GM18520 (cell line): ENCODE measurements at regions not wholly inside any gene's neighbourhood (a gene's known extent, or its start where the extent isn't known, plus 50 kb on each side); places are given as distances from the start of the nearest gene placed in this dataset.

Experiments used
- ATAC-seq: cut with Tn5 transposase; IDR thresholded peaks from one replicate; pipeline ENCODE4 v1.9.1; 2021; ENCODE audit not compliant: unreplicated experiment

GRCh38 chr3:117281371-117281770 lies 571.8 kb downstream of the TUSC7 start:
- ATAC-seq: no peak

- ATAC-seq: no peak
Observed at GRCh38 chr3:117282566-117282965, 573.0 kb downstream of the TUSC7 start.

- ATAC-seq: no peak
Observed at GRCh38 chr3:117285737-117286136, 576.2 kb downstream of the TUSC7 start.

- ATAC-seq: no peak
Observed at GRCh38 chr3:117286488-117286887, 576.9 kb downstream of the TUSC7 start.

- no peak for ATAC-seq
Observed at GRCh38 chr3:117287602-117288001, 578.0 kb downstream of the TUSC7 start.

- no peak for ATAC-seq
Observed at GRCh38 chr3:117291476-117291875, 581.9 kb downstream of the TUSC7 start.

- ATAC-seq: no peak
Observed at GRCh38 chr3:117297065-117297464, 587.5 kb downstream of the TUSC7 start.

- ATAC-seq: no peak
Observed at GRCh38 chr3:117297541-117297940, 588.0 kb downstream of the TUSC7 start.

- no peak for ATAC-seq
Observed at GRCh38 chr3:117298273-117298672, 588.7 kb downstream of the TUSC7 start.

GRCh38 chr3:117302428-117302827 lies 592.8 kb downstream of the TUSC7 start:
- ATAC-seq: no peak

GRCh38 chr3:117303443-117303842 lies 593.9 kb downstream of the TUSC7 start:
- ATAC-seq: no peak

GRCh38 chr3:117304681-117305080 lies 595.1 kb downstream of the TUSC7 start:
- no peak for ATAC-seq

- ATAC-seq: no peak
Observed at GRCh38 chr3:117305681-117306080, 596.1 kb downstream of the TUSC7 start.

GRCh38 chr3:117306299-117306698 lies 596.7 kb downstream of the TUSC7 start:
- no peak for ATAC-seq

GRCh38 chr3:117308353-117308752 lies 598.8 kb downstream of the TUSC7 start:
- no peak for ATAC-seq

GRCh38 chr3:117308756-117309155 lies 599.2 kb downstream of the TUSC7 start:
- no peak for ATAC-seq

- ATAC-seq: no peak
Observed at GRCh38 chr3:117310536-117310935, 601.0 kb downstream of the TUSC7 start.

GRCh38 chr3:117314441-117315150 lies 605.0 kb downstream of the TUSC7 start:
- no peak for ATAC-seq

- ATAC-seq: no peak
Observed at GRCh38 chr3:117322866-117323265, 613.3 kb downstream of the TUSC7 start.

GRCh38 chr3:117346901-117347300 lies 637.3 kb downstream of the TUSC7 start:
- no peak for ATAC-seq

- ATAC-seq: no peak
Observed at GRCh38 chr3:117348884-117349283, 639.3 kb downstream of the TUSC7 start.

- ATAC-seq: no peak
Observed at GRCh38 chr3:117349566-117349965, 640.0 kb downstream of the TUSC7 start.

- ATAC-seq: no peak
Observed at GRCh38 chr3:117350371-117350770, 640.8 kb downstream of the TUSC7 start.
